ENCODE measurements at regions not wholly inside any gene's neighbourhood (a gene's known extent, or its start where the extent isn't known, plus 50 kb on each side); places are given as distances from the start of the nearest gene placed in this dataset.
"Not testable (repeated sequence)": the region's sequence is repeated elsewhere in the genome, so short reads cannot be mapped to it uniquely, and the experiment has no call there.

DNA sequence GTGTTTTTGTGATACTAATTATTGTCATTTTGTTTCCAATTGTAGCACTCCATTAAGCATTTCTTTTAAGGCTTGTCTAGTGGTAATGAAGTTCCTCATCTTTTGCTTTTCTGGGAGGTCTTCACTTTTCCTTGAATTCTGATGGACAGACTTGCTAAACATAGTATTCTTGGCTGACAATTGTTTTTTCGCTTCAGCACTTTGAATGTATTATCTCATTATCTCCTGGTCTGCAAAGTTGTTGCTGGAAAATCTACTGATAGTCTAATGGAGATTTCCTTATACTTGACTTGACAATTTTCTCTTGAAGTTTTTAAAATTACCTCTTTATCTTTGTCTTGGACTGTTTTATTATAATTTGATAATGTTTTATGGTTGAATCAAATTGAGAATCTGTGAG, 147.5 kb downstream of the FAM174A start:
- no peak overlapping the region for H3K27ac ChIP-seq
- TF ChIP-seq ZFX (IDR thresholded peaks at IDR 0.05): no peak
- TF ChIP-seq, protein P1, sequence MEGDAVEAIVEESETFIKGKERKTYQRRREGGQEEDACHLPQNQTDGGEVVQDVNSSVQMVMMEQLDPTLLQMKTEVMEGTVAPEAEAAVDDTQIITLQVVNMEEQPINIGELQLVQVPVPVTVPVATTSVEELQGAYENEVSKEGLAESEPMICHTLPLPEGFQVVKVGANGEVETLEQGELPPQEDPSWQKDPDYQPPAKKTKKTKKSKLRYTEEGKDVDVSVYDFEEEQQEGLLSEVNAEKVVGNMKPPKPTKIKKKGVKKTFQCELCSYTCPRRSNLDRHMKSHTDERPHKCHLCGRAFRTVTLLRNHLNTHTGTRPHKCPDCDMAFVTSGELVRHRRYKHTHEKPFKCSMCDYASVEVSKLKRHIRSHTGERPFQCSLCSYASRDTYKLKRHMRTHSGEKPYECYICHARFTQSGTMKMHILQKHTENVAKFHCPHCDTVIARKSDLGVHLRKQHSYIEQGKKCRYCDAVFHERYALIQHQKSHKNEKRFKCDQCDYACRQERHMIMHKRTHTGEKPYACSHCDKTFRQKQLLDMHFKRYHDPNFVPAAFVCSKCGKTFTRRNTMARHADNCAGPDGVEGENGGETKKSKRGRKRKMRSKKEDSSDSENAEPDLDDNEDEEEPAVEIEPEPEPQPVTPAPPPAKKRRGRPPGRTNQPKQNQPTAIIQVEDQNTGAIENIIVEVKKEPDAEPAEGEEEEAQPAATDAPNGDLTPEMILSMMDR (conservative IDR thresholded peaks at IDR 0.05): no peak

DNA sequence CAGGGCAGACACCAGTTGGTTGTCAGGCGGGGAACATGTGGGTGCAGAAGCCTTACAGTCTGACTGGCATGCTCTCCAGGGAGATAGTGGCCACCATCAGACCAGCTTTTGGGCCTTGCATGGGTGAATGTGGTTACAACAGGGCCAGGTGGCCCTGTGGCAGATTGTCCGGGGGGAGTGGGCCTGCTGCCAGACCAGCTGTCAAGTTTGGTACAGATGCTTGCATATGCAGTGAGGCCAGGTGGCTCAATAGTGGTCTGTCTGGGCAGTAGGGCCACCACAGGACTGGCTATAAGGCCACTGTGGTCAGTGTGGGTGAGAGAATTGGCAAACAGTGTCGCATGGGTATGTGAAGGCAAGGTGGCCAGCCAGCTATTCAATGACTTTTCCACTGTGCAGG, 148.7 kb downstream of the FAM174A start:
- TF ChIP-seq, protein P1 (conservative IDR thresholded peaks at IDR 0.05): no peak
- TF ChIP-seq ZFX (IDR thresholded peaks at IDR 0.05): no peak
- H3K27ac ChIP-seq: no peak overlapping the region

- H3K27ac ChIP-seq: not testable (repeated sequence)
Observed at GRCh38 chr5:100685122-100685521, 149.9 kb downstream of the FAM174A start.

DNA sequence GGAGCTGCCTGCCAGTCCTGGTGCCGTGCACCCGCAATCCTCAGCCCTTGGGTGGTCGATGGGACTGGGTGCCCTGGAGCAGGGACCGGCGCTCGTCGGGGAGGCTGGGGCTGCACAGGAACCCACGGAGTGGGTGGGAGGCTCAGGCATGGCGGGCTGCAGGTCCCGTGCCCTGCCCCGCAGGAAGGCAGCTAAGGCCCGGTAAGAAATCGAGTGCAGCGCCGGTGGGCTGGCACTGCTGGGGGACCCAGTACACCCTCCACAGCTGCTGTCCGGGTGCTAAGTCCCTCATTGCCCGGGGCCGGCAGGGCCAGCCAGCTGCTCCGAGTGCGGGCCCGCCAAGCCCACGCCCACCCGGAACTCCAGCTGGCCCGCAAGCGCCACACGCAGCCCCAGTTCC, 153.7 kb downstream of the FAM174A start:
- H3K27ac ChIP-seq: not testable (repeated sequence)

- TF ChIP-seq, protein P1 (conservative IDR thresholded peaks at IDR 0.05): no peak
- no peak for TF ChIP-seq ZFX (IDR thresholded peaks at IDR 0.05)
Observed at GRCh38 chr5:100690036-100690560, 154.9 kb downstream of the FAM174A start.

DNA sequence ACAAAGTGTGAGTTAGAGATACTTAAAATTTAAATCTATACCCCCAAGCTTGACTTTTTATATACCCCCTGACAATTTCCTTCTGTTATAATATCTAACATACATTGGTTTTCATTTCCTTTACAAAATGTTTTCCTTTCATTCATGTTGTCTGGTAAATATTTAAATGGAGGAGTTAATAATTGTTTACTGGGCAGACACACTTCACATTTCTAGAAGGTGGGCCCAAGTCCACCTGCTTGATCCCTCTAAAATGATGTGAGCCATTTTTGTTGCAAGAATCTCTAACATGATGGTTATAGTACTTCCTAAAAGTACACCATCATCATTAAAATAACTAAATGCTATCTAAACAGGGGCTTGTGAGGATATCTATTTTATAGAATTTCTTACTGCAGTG, 155.9 kb downstream of the FAM174A start:
- no peak overlapping the region for H3K27ac ChIP-seq
- TF ChIP-seq ZFX (IDR thresholded peaks at IDR 0.05): no peak
- TF ChIP-seq, protein P1 (conservative IDR thresholded peaks at IDR 0.05): no peak

More at GRCh38 chr5:100690036-100690560, 154.9 kb downstream of the FAM174A start:
- H3K27ac ChIP-seq: no peak overlapping the region

DNA sequence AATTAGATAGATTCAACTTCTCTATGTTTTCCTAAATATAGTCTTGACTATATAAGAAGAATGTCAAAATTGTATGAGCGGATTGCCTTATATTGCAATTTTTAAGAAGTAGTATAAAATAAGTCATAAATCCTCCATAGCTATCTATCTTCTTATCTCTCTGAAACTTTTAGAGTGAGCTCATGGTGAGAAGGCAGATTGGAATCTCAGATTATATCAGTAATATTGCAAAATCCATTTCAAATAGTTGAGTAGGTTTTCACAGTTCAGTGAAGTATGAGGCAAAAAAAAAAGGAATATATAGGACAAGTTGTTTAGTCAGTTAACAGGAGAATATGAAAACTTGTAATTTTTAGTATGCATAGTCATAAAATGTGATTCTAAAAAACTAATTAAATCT, 156.4 kb downstream of the FAM174A start:
- no peak for TF ChIP-seq ZFX (IDR thresholded peaks at IDR 0.05)
- TF ChIP-seq, protein P1 (conservative IDR thresholded peaks at IDR 0.05): no peak
- H3K27ac ChIP-seq: no peak overlapping the region

- no peak overlapping the region for H3K27ac ChIP-seq
- TF ChIP-seq, protein P1 (conservative IDR thresholded peaks at IDR 0.05): no peak
- TF ChIP-seq ZFX (IDR thresholded peaks at IDR 0.05): no peak
Observed at GRCh38 chr5:100693481-100693880, 158.3 kb downstream of the FAM174A start.

Measured in C4-2B (cell line).